ENCODE measurements at regions not wholly inside any gene's neighbourhood (a gene's known extent, or its start where the extent isn't known, plus 50 kb on each side); places are given as distances from the start of the nearest gene placed in this dataset.
A peak's percentile ranks its signal among the peaks of the same experiment; 100 is the strongest.

GRCh38 chr6:113699239-113699638 is 157.9 kb upstream of the MARCKS start:
- H3K27ac Mint-ChIP-seq, result no peak overlapping the region
- H3K27me3 Mint-ChIP-seq (ENCODE audit: insufficient read depth, low read depth, poor library complexity), result no peaks in the 10 kb centered on the region
- Histone ChIP-seq H3K4me2 (no peak overlapping the region), H3K36me3 (ENCODE audit: insufficient read depth) (no peaks in the 10 kb centered on the region), H2AFZ (no peak overlapping the region), H3K4me3 (no peak overlapping the region), H3K27me3 (ENCODE audit: insufficient read depth) (no peaks in the 10 kb centered on the region), H3K9me2 (ENCODE audit: insufficient read depth) (peaks cover 5% of the 10 kb centered on the region; the same call in 1 of the 2 replicates), H3K27ac (ENCODE audit: low read depth) (no peak overlapping the region), H3F3A (replicated peaks; ENCODE audit: low read depth) (no peaks in the 10 kb centered on the region), H3K4me1 (ENCODE audit: insufficient read depth) (no peaks in the 10 kb centered on the region), H4K20me1 (replicated peaks; ENCODE audit: insufficient read depth) (no peaks in the 10 kb centered on the region), H3K79me2 (replicated peaks; ENCODE audit: insufficient read depth) (no peaks in the 10 kb centered on the region)
- H3K9me3 Mint-ChIP-seq, result no peaks in the 10 kb centered on the region
- DNase-seq (ENCODE audit: low spot score) (no peak), ATAC-seq (no peak)
- H3K4me1 Mint-ChIP-seq, result peaks cover 8% of the 10 kb centered on the region
- TF ChIP-seq EZH2 (IDR thresholded peaks at IDR 0.05; ENCODE audit: low read depth, unreplicated experiment) (no peak), EZH2phosphoT487 (IDR thresholded peaks at IDR 0.05; ENCODE audit: unreplicated experiment) (no peak), ZNF331 (CRISPR knock-in tag; IDR thresholded peaks at IDR 0.05; ENCODE audit: low read depth) (no peak), JUNB (IDR thresholded peaks at IDR 0.05; ENCODE audit: unreplicated experiment) (no peak), REST (IDR thresholded peaks at IDR 0.05; ENCODE audit: unreplicated experiment) (no peak), CTCF (conservative IDR thresholded peaks at IDR 0.05; ENCODE audit: low read depth in 2 of 2) (no peak), ETS1 (IDR thresholded peaks at IDR 0.05) (no peak)
- H3K4me3 Mint-ChIP-seq, result no peak overlapping the region
- H3K36me3 Mint-ChIP-seq (ENCODE audit: low read depth), result no peaks in the 10 kb centered on the region

GRCh38 chr6:113701552-113702254 is 155.4 kb upstream of the MARCKS start:
- Mint-ChIP-seq H3K4me3 (no peak overlapping the region), H3K27ac (no peak overlapping the region), H3K36me3 (ENCODE audit: low read depth) (no peaks in the 10 kb centered on the region), H3K9me3 (no peaks in the 10 kb centered on the region), H3K4me1 (peaks cover 8% of the 10 kb centered on the region), H3K27me3 (ENCODE audit: insufficient read depth, low read depth, poor library complexity) (no peaks in the 10 kb centered on the region)
- H4K20me1 ChIP-seq (replicated peaks; ENCODE audit: insufficient read depth), result no peaks in the 10 kb centered on the region
- H3K79me2 ChIP-seq (replicated peaks; ENCODE audit: insufficient read depth), result no peaks in the 10 kb centered on the region
- H3K4me1 ChIP-seq (ENCODE audit: insufficient read depth), result no peaks in the 10 kb centered on the region
- H3F3A ChIP-seq (replicated peaks; ENCODE audit: low read depth), result no peaks in the 10 kb centered on the region
- H3K4me2 ChIP-seq, result no peak overlapping the region
- H3K9me2 ChIP-seq (ENCODE audit: insufficient read depth), result peaks cover 5% of the 10 kb centered on the region; the same call in 1 of the 2 replicates
- no peak for DNase-seq (ENCODE audit: low spot score)
- H3K4me3 ChIP-seq, result no peak overlapping the region
- no peaks in the 10 kb centered on the region for H3K27me3 ChIP-seq (ENCODE audit: insufficient read depth)
- H3K27ac ChIP-seq (ENCODE audit: low read depth), result no peak overlapping the region
- ATAC-seq, result no peak
- no peaks in the 10 kb centered on the region for H3K36me3 ChIP-seq (ENCODE audit: insufficient read depth)
- peak overlapping the region; percentile 59; the same call in 1 of the 2 replicates for H2AFZ ChIP-seq
- TF ChIP-seq JUNB (IDR thresholded peaks at IDR 0.05; ENCODE audit: unreplicated experiment) (no peak), EZH2phosphoT487 (IDR thresholded peaks at IDR 0.05; ENCODE audit: unreplicated experiment) (no peak), ZNF331 (CRISPR knock-in tag; IDR thresholded peaks at IDR 0.05; ENCODE audit: low read depth) (no peak), ZNF114 (CRISPR knock-in tag; IDR thresholded peaks at IDR 0.05) (no peak), ETS1 (IDR thresholded peaks at IDR 0.05) (no peak), POLR2AphosphoS5 (IDR thresholded peaks at IDR 0.05; ENCODE audit: low read depth) (no peak), EZH2 (IDR thresholded peaks at IDR 0.05; ENCODE audit: low read depth, unreplicated experiment) (no peak), NANOG (IDR thresholded peaks at IDR 0.05; ENCODE audit: borderline replicate concordance) (no peak), CREB1 (CRISPR knock-in tag; IDR thresholded peaks at IDR 0.05; ENCODE audit: low read depth) (no peak), REST (IDR thresholded peaks at IDR 0.05; ENCODE audit: unreplicated experiment) (no peak), STAT1 (IDR thresholded peaks at IDR 0.05; ENCODE audit: unreplicated experiment) (no peak)
